Cardiac septum (tissue), 1 donor: ENCODE measurements at regions not wholly inside any gene's neighbourhood (a gene's known extent, or its start where the extent isn't known, plus 50 kb on each side); places are given as distances from the start of the nearest gene placed in this dataset.
"Not testable (repeated sequence)": the region's sequence is repeated elsewhere in the genome, so short reads cannot be mapped to it uniquely, and the experiment has no call there.

Experiments
- DNase-seq: peaks from one replicate; pipeline ENCODE4 v3.0.0-alpha.2; 2020; ENCODE audit warnings: low spot score
- intact Hi-C: fragments of 100-400 bp; cut with DNase I; formaldehyde crosslinking; loops from one replicate; pipeline ENCODE4 v1.14.0; 2022
- donor health status: DM: no; HTN: no; CAD: no.

GRCh38 chr14:26655128-26655527, 57.3 kb upstream of the NOVA1 start:
- intact Hi-C loops, result no loop called here
- no peak for DNase-seq

GRCh38 chr14:26663506-26663905, 65.7 kb upstream of the NOVA1 start:
- no peak for DNase-seq
- intact Hi-C loops, result no loop called here

- DNase-seq, intact Hi-C loops: not testable (repeated sequence)
These were observed 81.0 kb upstream of the NOVA1 start for GRCh38 chr14:26678732-26679420.

- DNase-seq, result no peak
- intact Hi-C loops, result no loop called here
These were observed 87.6 kb upstream of the NOVA1 start for GRCh38 chr14:26685401-26685800.

GRCh38 chr14:26687301-26687837, 89.5 kb upstream of the NOVA1 start:
- no peak for DNase-seq
- intact Hi-C loops, result no loop called here

GRCh38 chr14:26694521-26694920, 96.7 kb upstream of the NOVA1 start:
- intact Hi-C loops, result no loop called here
- DNase-seq, result no peak

GRCh38 chr14:26702721-26703230, 104.9 kb upstream of the NOVA1 start:
- intact Hi-C loops, result no loop called here

GRCh38 chr14:26703686-26704366, 106.0 kb upstream of the NOVA1 start:
- DNase-seq, result no peak
- intact Hi-C loops, result no loop called here

More at GRCh38 chr14:26702721-26703230, 104.9 kb upstream of the NOVA1 start:
- no peak for DNase-seq

GRCh38 chr14:26707234-26707633, 109.4 kb upstream of the NOVA1 start:
- intact Hi-C loops, result no loop called here
- DNase-seq, result no peak

- DNase-seq, result no peak
- intact Hi-C loops, result no loop called here
These were observed 111.2 kb upstream of the NOVA1 start for GRCh38 chr14:26709019-26709418.

GRCh38 chr14:26719514-26719913, 121.7 kb upstream of the NOVA1 start:
- DNase-seq, result no peak
- intact Hi-C loops, result no loop called here

GRCh38 chr14:26722258-26722657, 124.4 kb upstream of the NOVA1 start:
- intact Hi-C loops, result no loop called here
- DNase-seq, result no peak

GRCh38 chr14:26729851-26730250, 132.0 kb upstream of the NOVA1 start:
- intact Hi-C loops, result no loop called here
- no peak for DNase-seq

- intact Hi-C loops, result no loop called here
- no peak for DNase-seq
These were observed 133.2 kb upstream of the NOVA1 start for GRCh38 chr14:26730929-26731618.

- intact Hi-C loops, result no loop called here
- DNase-seq, result no peak
These were observed 138.0 kb upstream of the NOVA1 start for GRCh38 chr14:26735811-26736210.

- intact Hi-C loops, result no loop called here
- no peak for DNase-seq
These were observed 140.7 kb upstream of the NOVA1 start for GRCh38 chr14:26738571-26738970.

- intact Hi-C loops, result no loop called here
- no peak for DNase-seq
These were observed 143.9 kb upstream of the NOVA1 start for GRCh38 chr14:26741711-26742212.

- no peak for DNase-seq
- intact Hi-C loops, result no loop called here
These were observed 145.5 kb upstream of the NOVA1 start for GRCh38 chr14:26743284-26743683.

GRCh38 chr14:26744903-26745302, 147.1 kb upstream of the NOVA1 start:
- intact Hi-C loops, result no loop called here
- no peak for DNase-seq

- intact Hi-C loops, result no loop called here
- DNase-seq, result no peak
These were observed 163.7 kb upstream of the NOVA1 start for GRCh38 chr14:26761532-26761931.
